DND-41 (cell line): ENCODE measurements at regions not wholly inside any gene's neighbourhood (a gene's known extent, or its start where the extent isn't known, plus 50 kb on each side); places are given as distances from the start of the nearest gene placed in this dataset.
"Not testable (repeated sequence)": the region's sequence is repeated elsewhere in the genome, so short reads cannot be mapped to it uniquely, and the experiment has no call there.

ENCODE experiments used
- ATAC-seq: fragments of 200-7000 bp; cut with Tn5 transposase; 3 replicates; pipeline ENCODE4 v1.9.1; 2021; ENCODE audit warnings: low read depth; ENCODE audit not compliant: insufficient read depth
- DNase-seq: peaks from one replicate; pipeline ENCODE4 v3.0.0-alpha.2; 2020
- H2AFZ ChIP-seq: 2 replicates; pipeline ENCODE4 v1.6.0; 2012; ENCODE audit warnings: low read depth, low read length
- H3K27ac ChIP-seq: 2 replicates; pipeline ENCODE4 v1.5.1; 2012; ENCODE audit warnings: low read length, inconsistent platforms
- H3K27me3 ChIP-seq: fragments of 200-600 bp; sonication (generic); 2 replicates; pipeline ENCODE4 v1.6.0; 2012; ENCODE audit warnings: low read length, mild to moderate bottlenecking, inconsistent platforms; ENCODE audit not compliant: insufficient read depth, poor library complexity
- H3K36me3 ChIP-seq: 2 replicates; pipeline ENCODE4 v1.5.1; 2012; ENCODE audit warnings: low read length, inconsistent platforms; ENCODE audit not compliant: insufficient read depth
- H3K4me1 ChIP-seq: 2 replicates; pipeline ENCODE4 v1.5.1; 2012; ENCODE audit warnings: mild to moderate bottlenecking, low read length; ENCODE audit not compliant: insufficient read depth
- H3K4me2 ChIP-seq: 2 replicates; pipeline ENCODE4 v1.6.0; 2012; ENCODE audit warnings: mild to moderate bottlenecking, moderate library complexity, low read length, inconsistent platforms; ENCODE audit not compliant: insufficient read depth
- H3K4me3 ChIP-seq, 2 experiments: fragments of 200-600 bp in 1 of 2; shearing (Covaris generic) in 1 of 2; 2 replicates each; pipeline ENCODE4 v1.5.1; 2012 to 2016; ENCODE audit warnings: inconsistent platforms in 2 of 2, low read length in 2 of 2, mild to moderate bottlenecking in 2 of 2, low read depth in 1 of 2, moderate library complexity in 1 of 2
- H3K79me2 ChIP-seq: 2 replicates; pipeline ENCODE4 v1.6.0; 2012; ENCODE audit warnings: low read length, inconsistent platforms; ENCODE audit not compliant: insufficient read depth
- H3K9ac ChIP-seq: 2 replicates; pipeline ENCODE4 v1.6.0; 2012; ENCODE audit warnings: low read depth, mild to moderate bottlenecking, inconsistent platforms, low read length, moderate library complexity
- H3K9me3 ChIP-seq: 2 replicates; pipeline ENCODE4 v1.5.1; 2012; ENCODE audit warnings: low read length, moderate library complexity, mild to moderate bottlenecking, inconsistent platforms; ENCODE audit not compliant: insufficient read depth, severe bottlenecking
- H4K20me1 ChIP-seq: 2 replicates; pipeline ENCODE4 v1.6.0; 2012; ENCODE audit warnings: low read length; ENCODE audit not compliant: insufficient read depth
- CTCF ChIP-seq: IDR thresholded peaks from 2 replicates; pipeline ENCODE4 v1.5.1; 2012; ENCODE audit warnings: borderline replicate concordance, low read length, moderate library complexity, mild to moderate bottlenecking; ENCODE audit not compliant: poor library complexity, severe bottlenecking; ENCODE audit errors: extremely low read depth
- EZH2 ChIP-seq: IDR thresholded peaks from 3 replicates; pipeline ENCODE4 v1.6.1; 2012; ENCODE audit warnings: borderline replicate concordance, low read depth, mild to moderate bottlenecking, moderate library complexity, low read length, inconsistent platforms; ENCODE audit not compliant: severe bottlenecking

- H3K9ac ChIP-seq = no peak overlapping the region
- DNase-seq (no peak), ATAC-seq (no peak)
- no peaks in the 10 kb centered on the region for H3K4me1 ChIP-seq
- no peaks in the 10 kb centered on the region for H3K36me3 ChIP-seq
- no peaks in the 10 kb centered on the region for H3K79me2 ChIP-seq
- no peaks in the 10 kb centered on the region for H3K27me3 ChIP-seq
- TF ChIP-seq CTCF (no peak), EZH2 (no peak)
- no peak overlapping the region for H2AFZ ChIP-seq
- H3K4me2 ChIP-seq = no peak overlapping the region
- H3K4me3 ChIP-seq = no peak overlapping the region
- no peaks in the 10 kb centered on the region for H3K9me3 ChIP-seq
- H4K20me1 ChIP-seq = no peaks in the 10 kb centered on the region
- H3K27ac ChIP-seq = no peak overlapping the region
These were observed 159.9 kb upstream of the EEF2KMT start for GRCh38 chr16:5257462-5257861.

GRCh38 chr16:5252791-5253190, 155.2 kb upstream of the EEF2KMT start:
- Histone ChIP-seq H3K27ac (no peak overlapping the region), H3K27me3 (no peaks in the 10 kb centered on the region), H3K4me1 (no peaks in the 10 kb centered on the region), H3K36me3 (no peaks in the 10 kb centered on the region), H3K9ac (no peak overlapping the region), H3K9me3 (no peaks in the 10 kb centered on the region), H2AFZ (no peak overlapping the region), H3K79me2 (no peaks in the 10 kb centered on the region), H4K20me1 (no peaks in the 10 kb centered on the region), H3K4me2 (no peak overlapping the region), H3K4me3 (no peak overlapping the region)
- ATAC-seq = no peak
- DNase-seq = no peak
- TF ChIP-seq EZH2 = no peak
- TF ChIP-seq CTCF = no peak

GRCh38 chr16:5247403-5247802, 149.8 kb upstream of the EEF2KMT start:
- H3K27me3 ChIP-seq, DNase-seq: not testable (repeated sequence)

GRCh38 chr16:5240278-5240626, 142.7 kb upstream of the EEF2KMT start:
- H3K36me3 ChIP-seq, H3K4me2 ChIP-seq, H4K20me1 ChIP-seq, DNase-seq, H3K9ac ChIP-seq, H2AFZ ChIP-seq, ATAC-seq, H3K79me2 ChIP-seq, H3K27me3 ChIP-seq, H3K4me3 ChIP-seq, H3K4me1 ChIP-seq, H3K27ac ChIP-seq, H3K9me3 ChIP-seq: not testable (repeated sequence)

More at GRCh38 chr16:5247403-5247802, 149.8 kb upstream of the EEF2KMT start:
- H4K20me1 ChIP-seq, H3K36me3 ChIP-seq, H3K4me1 ChIP-seq, H3K4me2 ChIP-seq, H3K9me3 ChIP-seq, H3K4me3 ChIP-seq, H2AFZ ChIP-seq, H3K27ac ChIP-seq, H3K79me2 ChIP-seq, ATAC-seq, H3K9ac ChIP-seq: not testable (repeated sequence)
